AG08395 (cell line): ENCODE measurements at regions not wholly inside any gene's neighbourhood (a gene's known extent, or its start where the extent isn't known, plus 50 kb on each side); places are given as distances from the start of the nearest gene placed in this dataset.
A peak's percentile ranks its signal among the peaks of the same experiment; 100 is the strongest.

Experiments used
- DNase-seq: peaks from one replicate; pipeline ENCODE4 v3.0.0; 2012; ENCODE audit warnings: mixed read lengths, low spot score

GRCh38 chr15:93722165-93722564 is 509.2 kb upstream of the MCTP2 start:
- DNase-seq = no peak

GRCh38 chr15:93720607-93721006 is 510.8 kb upstream of the MCTP2 start:
- DNase-seq = no peak

GRCh38 chr15:93719921-93720351 is 511.4 kb upstream of the MCTP2 start:
- peak; percentile 7 for DNase-seq

GRCh38 chr15:93716615-93717231 is 514.6 kb upstream of the MCTP2 start:
- no peak for DNase-seq

GRCh38 chr15:93709708-93710107 is 521.7 kb upstream of the MCTP2 start:
- no peak for DNase-seq

GRCh38 chr15:93708724-93709445 is 522.5 kb upstream of the MCTP2 start:
- no peak for DNase-seq

GRCh38 chr15:93707751-93708150 is 523.6 kb upstream of the MCTP2 start:
- DNase-seq = no peak

- DNase-seq = peak; percentile 18
These were observed 524.7 kb upstream of the MCTP2 start for GRCh38 chr15:93706495-93707292.

GRCh38 chr15:93705753-93706455 is 525.5 kb upstream of the MCTP2 start:
- DNase-seq = no peak

GRCh38 chr15:93703092-93703739 is 528.1 kb upstream of the MCTP2 start:
- DNase-seq = no peak

- no peak for DNase-seq
These were observed 531.3 kb upstream of the MCTP2 start for GRCh38 chr15:93700051-93700450.

- DNase-seq = no peak
These were observed 537.3 kb upstream of the MCTP2 start for GRCh38 chr15:93694033-93694432.

GRCh38 chr15:93683651-93684050 is 547.7 kb upstream of the MCTP2 start:
- no peak for DNase-seq

- DNase-seq = no peak
These were observed 559.9 kb upstream of the MCTP2 start for GRCh38 chr15:93671387-93671943.

- no peak for DNase-seq
These were observed 560.4 kb upstream of the MCTP2 start for GRCh38 chr15:93670931-93671330.

GRCh38 chr15:93664213-93664956 is 567.0 kb upstream of the MCTP2 start:
- DNase-seq = no peak

- no peak for DNase-seq
These were observed 569.0 kb upstream of the MCTP2 start for GRCh38 chr15:93662162-93662885.

GRCh38 chr15:93658026-93658816 is 569.2 kb upstream of the RGMA start:
- DNase-seq = no peak

GRCh38 chr15:93656041-93656440 is 567.0 kb upstream of the RGMA start:
- no peak for DNase-seq
